NB4 (cell line): ENCODE measurements at regions not wholly inside any gene's neighbourhood (a gene's known extent, or its start where the extent isn't known, plus 50 kb on each side); places are given as distances from the start of the nearest gene placed in this dataset.

Experiments
- POLR2A ChIP-seq: IDR thresholded peaks from 2 replicates; pipeline ENCODE4 v1.6.1; 2011; ENCODE audit warnings: mild to moderate bottlenecking; ENCODE audit not compliant: insufficient read length; ENCODE audit errors: extremely low read depth
- TF ChIP-seq, protein P1 (sequence below): IDR thresholded peaks from one replicate; pipeline ENCODE4 v1.5.1; 2012; ENCODE audit warnings: low read depth, low read length
- TF ChIP-seq, protein P2 (sequence below): IDR thresholded peaks from 2 replicates; pipeline ENCODE4 v1.6.1; 2011; ENCODE audit warnings: low read depth, low read length

GRCh38 chr10:83723080-83723479, 416.2 kb upstream of the GHITM start:
- no peak for TF ChIP-seq POLR2A
- TF ChIP-seq, protein P1, sequence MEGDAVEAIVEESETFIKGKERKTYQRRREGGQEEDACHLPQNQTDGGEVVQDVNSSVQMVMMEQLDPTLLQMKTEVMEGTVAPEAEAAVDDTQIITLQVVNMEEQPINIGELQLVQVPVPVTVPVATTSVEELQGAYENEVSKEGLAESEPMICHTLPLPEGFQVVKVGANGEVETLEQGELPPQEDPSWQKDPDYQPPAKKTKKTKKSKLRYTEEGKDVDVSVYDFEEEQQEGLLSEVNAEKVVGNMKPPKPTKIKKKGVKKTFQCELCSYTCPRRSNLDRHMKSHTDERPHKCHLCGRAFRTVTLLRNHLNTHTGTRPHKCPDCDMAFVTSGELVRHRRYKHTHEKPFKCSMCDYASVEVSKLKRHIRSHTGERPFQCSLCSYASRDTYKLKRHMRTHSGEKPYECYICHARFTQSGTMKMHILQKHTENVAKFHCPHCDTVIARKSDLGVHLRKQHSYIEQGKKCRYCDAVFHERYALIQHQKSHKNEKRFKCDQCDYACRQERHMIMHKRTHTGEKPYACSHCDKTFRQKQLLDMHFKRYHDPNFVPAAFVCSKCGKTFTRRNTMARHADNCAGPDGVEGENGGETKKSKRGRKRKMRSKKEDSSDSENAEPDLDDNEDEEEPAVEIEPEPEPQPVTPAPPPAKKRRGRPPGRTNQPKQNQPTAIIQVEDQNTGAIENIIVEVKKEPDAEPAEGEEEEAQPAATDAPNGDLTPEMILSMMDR = no peak
- TF ChIP-seq, protein P2, sequence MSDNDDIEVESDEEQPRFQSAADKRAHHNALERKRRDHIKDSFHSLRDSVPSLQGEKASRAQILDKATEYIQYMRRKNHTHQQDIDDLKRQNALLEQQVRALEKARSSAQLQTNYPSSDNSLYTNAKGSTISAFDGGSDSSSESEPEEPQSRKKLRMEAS = no peak
